ENCODE measurements at regions not wholly inside any gene's neighbourhood (a gene's known extent, or its start where the extent isn't known, plus 50 kb on each side); places are given as distances from the start of the nearest gene placed in this dataset.

GRCh38 chr18:77711096-77711495 is 461.4 kb downstream of the GALR1 start:
- no peaks in the 10 kb centered on the region for H3K4me1 ChIP-seq (ENCODE audit: control insufficient read depth in 2 of 2, insufficient read depth in 2 of 2, low read length in 2 of 2)
- Mint-ChIP-seq H3K9me3 (peaks cover 0 to 5% (median 0%) of the 10 kb centered on the region in 11 donors), H3K27ac (no peak overlapping the region), H3K27me3 (peaks cover 0 to 31% (median 25%) of the 10 kb centered on the region in 5 donors), H3K4me1 (no peaks in the 10 kb centered on the region), H3K36me3 (no peaks in the 10 kb centered on the region), H3K4me3 (no peak overlapping the region)
- intact Hi-C loops (cut with micrococcal nuclease), result no loop called here
- H3K9me3 ChIP-seq (ENCODE audit: control insufficient read depth in 2 of 3, low read length in 3 of 3), result no peaks in the 10 kb centered on the region
- H3K36me3 ChIP-seq (ENCODE audit: control insufficient read depth in 2 of 3, insufficient read depth in 3 of 3, low read length in 3 of 3), result no peaks in the 10 kb centered on the region
- peaks cover 0 to 5% of the 10 kb centered on the region in 2 donors for H3K27me3 ChIP-seq (ENCODE audit: control insufficient read depth in 2 of 2, insufficient read depth in 2 of 2, low read length in 2 of 2)
- no peak for DNase-seq
- no peak overlapping the region for H3K4me3 ChIP-seq (ENCODE audit: low read length)
- ChIA-PET POLR2A (no interaction called here), CTCF (no interaction called here)
- no peak for ATAC-seq
- H3K27ac ChIP-seq (ENCODE audit: low read depth, low read length), result no peak overlapping the region

- Histone ChIP-seq H3K27me3 (ENCODE audit: control insufficient read depth in 2 of 2, insufficient read depth in 2 of 2, low read length in 2 of 2) (peaks cover 0 to 5% of the 10 kb centered on the region in 2 donors), H3K4me1 (ENCODE audit: control insufficient read depth in 2 of 2, insufficient read depth in 2 of 2, low read length in 2 of 2) (no peaks in the 10 kb centered on the region), H3K4me3 (ENCODE audit: low read length) (no peak overlapping the region), H3K9me3 (ENCODE audit: control insufficient read depth in 2 of 3, low read length in 3 of 3) (no peaks in the 10 kb centered on the region), H3K27ac (ENCODE audit: low read depth, low read length) (no peak overlapping the region), H3K36me3 (ENCODE audit: control insufficient read depth in 2 of 3, insufficient read depth in 3 of 3, low read length in 3 of 3) (no peaks in the 10 kb centered on the region)
- Mint-ChIP-seq H3K27me3 (peaks cover 0 to 27% (median 12%) of the 10 kb centered on the region in 5 donors), H3K36me3 (no peaks in the 10 kb centered on the region), H3K4me1 (peaks cover 0 to 1% (median 0%) of the 10 kb centered on the region in 7 donors), H3K27ac (no peak overlapping the region), H3K9me3 (peaks cover 0 to 2% (median 0%) of the 10 kb centered on the region in 11 donors), H3K4me3 (no peak overlapping the region)
- ATAC-seq, result no peak
- ChIA-PET POLR2A (no interaction called here), CTCF (no interaction called here)
- no peak for DNase-seq
- intact Hi-C loops (cut with micrococcal nuclease), result no loop called here
Observed at GRCh38 chr18:77714716-77715115, 465.1 kb downstream of the GALR1 start.

- no peak overlapping the region for H3K4me3 ChIP-seq (ENCODE audit: low read length)
- Mint-ChIP-seq H3K4me1 (peaks cover 0 to 1% (median 0%) of the 10 kb centered on the region in 7 donors), H3K9me3 (peaks cover 0 to 2% (median 0%) of the 10 kb centered on the region in 11 donors), H3K36me3 (no peaks in the 10 kb centered on the region), H3K27ac (no peak overlapping the region), H3K4me3 (no peak overlapping the region), H3K27me3 (peaks cover 0 to 28% (median 8%) of the 10 kb centered on the region in 5 donors)
- H3K9me3 ChIP-seq (ENCODE audit: control insufficient read depth in 2 of 3, low read length in 3 of 3), result no peaks in the 10 kb centered on the region
- ATAC-seq, result no peak
- no peak for DNase-seq
- H3K4me1 ChIP-seq (ENCODE audit: control insufficient read depth in 2 of 2, insufficient read depth in 2 of 2, low read length in 2 of 2), result no peaks in the 10 kb centered on the region
- CTCF ChIA-PET, result no interaction called here
- H3K27me3 ChIP-seq (ENCODE audit: control insufficient read depth in 2 of 2, insufficient read depth in 2 of 2, low read length in 2 of 2), result no peaks in the 10 kb centered on the region
- intact Hi-C loops (cut with micrococcal nuclease), result no loop called here
- H3K36me3 ChIP-seq (ENCODE audit: control insufficient read depth in 2 of 3, insufficient read depth in 3 of 3, low read length in 3 of 3), result no peaks in the 10 kb centered on the region
- H3K27ac ChIP-seq (ENCODE audit: low read depth, low read length), result no peak overlapping the region
- POLR2A ChIA-PET, result no interaction called here
Observed at GRCh38 chr18:77716282-77716681, 466.6 kb downstream of the GALR1 start.

- ChIA-PET POLR2A (no interaction called here), CTCF (no interaction called here)
- no peaks in the 10 kb centered on the region for H3K9me3 ChIP-seq (ENCODE audit: control insufficient read depth in 2 of 3, low read length in 3 of 3)
- Mint-ChIP-seq H3K4me3 (no peak overlapping the region), H3K4me1 (no peaks in the 10 kb centered on the region), H3K27me3 (peaks cover 0 to 42% (median 22%) of the 10 kb centered on the region in 5 donors), H3K9me3 (peaks cover 0 to 2% (median 0%) of the 10 kb centered on the region in 11 donors), H3K36me3 (no peaks in the 10 kb centered on the region), H3K27ac (no peak overlapping the region)
- H3K27ac ChIP-seq (ENCODE audit: low read depth, low read length), result no peak overlapping the region
- no peaks in the 10 kb centered on the region for H3K4me1 ChIP-seq (ENCODE audit: control insufficient read depth in 2 of 2, insufficient read depth in 2 of 2, low read length in 2 of 2)
- H3K4me3 ChIP-seq (ENCODE audit: low read length), result no peak overlapping the region
- no peaks in the 10 kb centered on the region for H3K27me3 ChIP-seq (ENCODE audit: control insufficient read depth in 2 of 2, insufficient read depth in 2 of 2, low read length in 2 of 2)
- ATAC-seq (no peak), DNase-seq (no peak)
- intact Hi-C loops (cut with micrococcal nuclease), result no loop called here
- no peaks in the 10 kb centered on the region for H3K36me3 ChIP-seq (ENCODE audit: control insufficient read depth in 2 of 3, insufficient read depth in 3 of 3, low read length in 3 of 3)
Observed at GRCh38 chr18:77733292-77733903, 483.8 kb downstream of the GALR1 start.

GRCh38 chr18:77736842-77737241 is 487.2 kb downstream of the GALR1 start:
- Mint-ChIP-seq H3K27me3 (peaks cover 0 to 48% (median 23%) of the 10 kb centered on the region in 5 donors), H3K9me3 (peaks cover 0 to 2% (median 0%) of the 10 kb centered on the region in 11 donors), H3K4me1 (no peaks in the 10 kb centered on the region), H3K36me3 (no peaks in the 10 kb centered on the region), H3K4me3 (no peak overlapping the region), H3K27ac (no peak overlapping the region)
- intact Hi-C loops (cut with micrococcal nuclease), result no loop called here
- Histone ChIP-seq H3K27me3 (ENCODE audit: control insufficient read depth in 2 of 2, insufficient read depth in 2 of 2, low read length in 2 of 2) (no peaks in the 10 kb centered on the region), H3K27ac (ENCODE audit: low read depth, low read length) (no peak overlapping the region), H3K4me1 (ENCODE audit: control insufficient read depth in 2 of 2, insufficient read depth in 2 of 2, low read length in 2 of 2) (no peaks in the 10 kb centered on the region), H3K9me3 (ENCODE audit: control insufficient read depth in 2 of 3, low read length in 3 of 3) (no peaks in the 10 kb centered on the region), H3K4me3 (ENCODE audit: low read length) (no peak overlapping the region), H3K36me3 (ENCODE audit: control insufficient read depth in 2 of 3, insufficient read depth in 3 of 3, low read length in 3 of 3) (no peaks in the 10 kb centered on the region)
- CTCF ChIA-PET, result no interaction called here
- no peak for DNase-seq
- POLR2A ChIA-PET, result no interaction called here
- ATAC-seq, result no peak

- no peaks in the 10 kb centered on the region for H3K4me1 ChIP-seq (ENCODE audit: control insufficient read depth in 2 of 2, insufficient read depth in 2 of 2, low read length in 2 of 2)
- Mint-ChIP-seq H3K27ac (no peak overlapping the region), H3K36me3 (no peaks in the 10 kb centered on the region), H3K4me3 (no peak overlapping the region), H3K4me1 (no peaks in the 10 kb centered on the region), H3K27me3 (peaks cover 0 to 48% (median 22%) of the 10 kb centered on the region in 5 donors), H3K9me3 (peaks cover 0 to 2% (median 0%) of the 10 kb centered on the region in 11 donors)
- no peak overlapping the region for H3K27ac ChIP-seq (ENCODE audit: low read depth, low read length)
- ChIA-PET POLR2A (no interaction called here), CTCF (no interaction called here)
- no peaks in the 10 kb centered on the region for H3K27me3 ChIP-seq (ENCODE audit: control insufficient read depth in 2 of 2, insufficient read depth in 2 of 2, low read length in 2 of 2)
- intact Hi-C loops (cut with micrococcal nuclease), result no loop called here
- no peak for ATAC-seq
- no peak for DNase-seq
- no peaks in the 10 kb centered on the region for H3K36me3 ChIP-seq (ENCODE audit: control insufficient read depth in 2 of 3, insufficient read depth in 3 of 3, low read length in 3 of 3)
- no peaks in the 10 kb centered on the region for H3K9me3 ChIP-seq (ENCODE audit: control insufficient read depth in 2 of 3, low read length in 3 of 3)
- no peak overlapping the region for H3K4me3 ChIP-seq (ENCODE audit: low read length)
Observed at GRCh38 chr18:77737405-77737804, 487.8 kb downstream of the GALR1 start.

GRCh38 chr18:77749089-77749488 is 499.4 kb downstream of the GALR1 start:
- Mint-ChIP-seq H3K4me1 (no peaks in the 10 kb centered on the region), H3K36me3 (no peaks in the 10 kb centered on the region), H3K27ac (no peak overlapping the region), H3K27me3 (peaks cover 0 to 22% (median 9%) of the 10 kb centered on the region in 5 donors), H3K4me3 (no peak overlapping the region), H3K9me3 (no peaks in the 10 kb centered on the region)
- DNase-seq, result no peak
- ATAC-seq, result no peak
- CTCF ChIA-PET, result no interaction called here
- Histone ChIP-seq H3K27me3 (ENCODE audit: control insufficient read depth in 2 of 2, insufficient read depth in 2 of 2, low read length in 2 of 2) (no peaks in the 10 kb centered on the region), H3K27ac (ENCODE audit: low read depth, low read length) (no peak overlapping the region), H3K4me3 (ENCODE audit: low read length) (no peak overlapping the region), H3K9me3 (ENCODE audit: control insufficient read depth in 2 of 3, low read length in 3 of 3) (no peaks in the 10 kb centered on the region), H3K4me1 (ENCODE audit: control insufficient read depth in 2 of 2, insufficient read depth in 2 of 2, low read length in 2 of 2) (no peaks in the 10 kb centered on the region), H3K36me3 (ENCODE audit: control insufficient read depth in 2 of 3, insufficient read depth in 3 of 3, low read length in 3 of 3) (no peaks in the 10 kb centered on the region)
- intact Hi-C loops (cut with micrococcal nuclease), result no loop called here
- POLR2A ChIA-PET, result no interaction called here
